IPS-18c (cell line): ENCODE measurements at regions not wholly inside any gene's neighbourhood (a gene's known extent, or its start where the extent isn't known, plus 50 kb on each side); places are given as distances from the start of the nearest gene placed in this dataset.

ENCODE experiments used
- H3K4me3 ChIP-seq: 2 replicates; pipeline ENCODE4 v1.7.0; 2013; ENCODE audit warnings: low read depth, mild to moderate bottlenecking, low read length, moderate library complexity; ENCODE audit not compliant: insufficient read depth
- H3K9me3 ChIP-seq: one replicate; pipeline ENCODE4 v1.6.1; 2013; ENCODE audit warnings: mild to moderate bottlenecking, low read length, moderate library complexity; ENCODE audit not compliant: control insufficient read depth, insufficient read depth

GRCh38 chr21:27448960-27449359 is 482.1 kb upstream of the ADAMTS5 start:
- Histone ChIP-seq H3K9me3 (no peaks in the 10 kb centered on the region), H3K4me3 (no peak overlapping the region)

DNA sequence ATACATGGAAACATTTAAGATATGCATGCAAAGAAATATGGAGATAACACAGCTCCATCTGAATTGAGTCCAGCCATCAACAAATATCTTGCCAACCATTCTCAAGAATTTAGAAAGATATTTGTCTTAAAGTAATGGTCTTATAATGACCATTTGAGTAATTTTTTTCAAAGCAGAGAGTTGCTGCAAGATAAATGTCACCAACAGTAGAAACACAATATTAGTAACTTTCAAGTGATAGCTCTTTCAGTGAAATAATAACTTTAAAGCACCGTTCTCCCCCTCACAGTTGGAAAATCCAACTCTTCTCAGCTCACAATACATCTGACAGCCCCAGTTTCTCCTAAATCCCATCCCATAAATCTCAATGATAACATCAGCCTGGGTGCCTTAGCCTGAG is 481.0 kb upstream of the ADAMTS5 start:
- Histone ChIP-seq H3K4me3 (no peak overlapping the region), H3K9me3 (no peaks in the 10 kb centered on the region)

DNA sequence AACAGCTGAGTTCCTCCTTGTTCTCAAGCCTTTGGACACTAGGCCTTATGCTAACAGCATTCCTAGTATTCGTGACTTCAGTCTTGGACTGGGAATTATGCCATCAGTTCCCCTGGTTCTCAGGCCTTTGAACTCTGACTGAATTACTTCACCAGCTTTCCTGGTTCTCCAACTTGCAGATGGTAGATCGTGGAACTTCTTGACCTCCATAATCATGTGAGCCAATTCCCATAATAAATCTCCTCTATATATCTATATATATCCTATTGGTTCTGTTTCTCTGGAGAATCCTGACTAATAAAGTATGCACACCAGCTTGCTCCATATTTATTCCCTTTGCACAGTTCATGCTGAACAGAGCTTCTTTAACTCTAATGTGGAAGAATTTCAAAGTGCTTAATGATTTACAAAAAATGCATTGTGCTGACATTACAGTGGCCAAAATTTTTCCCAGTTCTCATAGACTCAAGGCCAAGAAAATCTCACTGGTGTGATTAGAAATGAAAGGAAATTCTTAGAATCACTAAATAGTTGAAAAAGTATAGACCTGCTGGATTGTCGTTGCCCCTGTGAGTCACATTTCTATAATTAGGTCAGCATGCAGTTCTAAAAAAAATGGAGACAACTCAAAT is 462.9 kb upstream of the ADAMTS5 start:
- Histone ChIP-seq H3K9me3 (no peaks in the 10 kb centered on the region), H3K4me3 (no peak overlapping the region)

- H3K4me3 ChIP-seq, result no peak overlapping the region
- H3K9me3 ChIP-seq, result peaks cover 2% of the 10 kb centered on the region
Observed at GRCh38 chr21:27426196-27426595, 459.3 kb upstream of the ADAMTS5 start.

GRCh38 chr21:27425574-27425973 is 458.7 kb upstream of the ADAMTS5 start:
- Histone ChIP-seq H3K9me3 (peaks cover 2% of the 10 kb centered on the region), H3K4me3 (no peak overlapping the region)

DNA sequence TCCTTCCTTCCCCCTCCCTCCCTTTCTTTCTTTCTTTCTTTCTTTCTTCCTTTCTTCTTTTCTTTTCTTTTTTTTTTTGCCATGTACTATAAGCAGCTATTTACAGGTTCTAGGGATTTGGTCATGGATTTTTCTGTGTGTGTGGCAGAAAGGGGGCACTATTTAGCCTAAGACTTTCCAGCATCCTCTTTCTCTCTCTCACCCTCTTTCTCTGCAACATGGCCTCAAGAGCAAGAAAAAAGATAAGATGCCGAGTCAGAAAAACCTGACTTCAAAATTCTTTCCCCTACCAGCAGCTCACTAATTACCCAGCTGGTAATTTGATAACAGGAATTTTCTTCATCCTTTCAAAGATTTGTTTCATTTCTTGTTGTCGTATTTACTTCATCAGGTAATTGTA is 458.3 kb upstream of the ADAMTS5 start:
- Histone ChIP-seq H3K4me3 (no peak overlapping the region), H3K9me3 (peaks cover 2% of the 10 kb centered on the region)

DNA sequence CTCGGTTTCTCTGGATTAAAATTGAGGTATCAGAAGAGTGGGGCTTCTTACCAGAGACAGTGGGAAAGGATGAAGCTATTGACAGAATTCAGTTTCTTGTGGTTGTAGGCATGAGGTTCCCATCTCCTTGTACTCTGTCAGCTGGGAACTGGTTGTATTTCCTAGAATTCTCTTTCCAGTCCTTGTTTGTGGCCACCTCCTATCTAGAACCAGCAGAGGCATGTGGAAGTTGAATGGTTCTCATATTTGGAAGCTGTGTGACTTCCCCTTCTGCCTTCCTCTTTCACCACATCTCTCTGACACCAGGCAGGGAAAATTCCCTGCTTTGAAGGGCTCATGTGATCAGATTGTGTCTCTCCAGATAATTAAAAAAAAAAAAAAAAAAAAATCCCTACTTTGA is 457.7 kb upstream of the ADAMTS5 start:
- H3K4me3 ChIP-seq, result no peak overlapping the region
- H3K9me3 ChIP-seq, result peaks cover 2% of the 10 kb centered on the region

DNA sequence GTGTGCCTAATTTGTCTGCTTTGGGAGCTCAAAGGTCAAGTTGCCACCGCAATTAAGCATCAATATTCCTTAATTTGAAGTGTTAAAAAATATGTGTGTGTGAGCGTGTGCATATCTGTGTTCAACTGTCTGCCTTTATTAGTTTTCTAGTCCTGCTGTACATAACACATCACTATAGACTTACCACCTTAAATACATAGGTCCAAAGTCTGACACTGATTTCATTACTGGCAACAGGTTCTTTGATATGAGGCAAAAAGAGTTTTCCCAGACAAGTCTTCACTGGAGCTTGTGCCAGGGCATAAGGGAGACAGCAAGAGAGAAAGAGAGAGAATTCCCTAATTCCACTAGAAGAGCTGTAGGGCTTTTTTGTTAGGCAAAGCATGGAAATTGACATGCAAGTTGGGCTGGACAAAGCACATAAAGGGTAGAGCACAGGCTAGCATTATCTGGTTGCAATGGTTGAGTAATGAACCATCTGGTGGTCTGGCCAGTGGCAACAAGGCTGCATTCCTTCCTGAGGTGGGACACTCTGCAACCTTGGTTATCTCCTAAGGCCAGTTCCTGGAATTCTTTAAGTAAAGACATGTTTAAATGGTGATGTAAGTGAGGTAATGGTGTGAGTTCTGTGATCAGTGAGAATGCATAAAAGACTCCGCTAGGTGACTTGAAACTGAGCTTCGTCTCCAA is 457.2 kb upstream of the ADAMTS5 start:
- Histone ChIP-seq H3K4me3 (no peak overlapping the region), H3K9me3 (peaks cover 2% of the 10 kb centered on the region)

- Histone ChIP-seq H3K9me3 (peaks cover 2% of the 10 kb centered on the region), H3K4me3 (no peak overlapping the region)
Observed at GRCh38 chr21:27423038-27423437, 456.1 kb upstream of the ADAMTS5 start.

GRCh38 chr21:27422435-27422834 is 455.5 kb upstream of the ADAMTS5 start:
- H3K9me3 ChIP-seq, result peaks cover 2% of the 10 kb centered on the region
- no peak overlapping the region for H3K4me3 ChIP-seq

- H3K9me3 ChIP-seq, result peaks cover 2% of the 10 kb centered on the region
- no peak overlapping the region for H3K4me3 ChIP-seq
Observed at GRCh38 chr21:27421654-27422053, 454.8 kb upstream of the ADAMTS5 start.

DNA sequence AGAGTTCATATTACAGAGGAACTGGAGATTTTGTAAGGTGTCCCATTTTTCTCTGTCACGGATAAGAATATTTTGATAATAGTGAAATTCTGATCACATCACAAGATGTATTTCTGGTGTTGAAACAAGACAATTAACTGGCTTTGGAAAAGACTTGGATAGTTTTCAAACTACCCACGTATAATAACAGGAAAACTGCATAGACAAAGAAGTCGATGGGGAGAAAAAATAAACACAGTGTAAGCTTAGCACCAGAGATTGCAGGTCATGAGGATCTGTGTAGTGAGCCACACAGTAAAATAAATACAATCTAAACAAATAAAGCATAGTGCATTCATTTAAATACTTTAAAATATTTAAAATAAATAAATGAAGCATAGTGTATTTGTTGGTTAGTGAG is 452.3 kb upstream of the ADAMTS5 start:
- H3K9me3 ChIP-seq, result peaks cover 2% of the 10 kb centered on the region
- no peak overlapping the region for H3K4me3 ChIP-seq

DNA sequence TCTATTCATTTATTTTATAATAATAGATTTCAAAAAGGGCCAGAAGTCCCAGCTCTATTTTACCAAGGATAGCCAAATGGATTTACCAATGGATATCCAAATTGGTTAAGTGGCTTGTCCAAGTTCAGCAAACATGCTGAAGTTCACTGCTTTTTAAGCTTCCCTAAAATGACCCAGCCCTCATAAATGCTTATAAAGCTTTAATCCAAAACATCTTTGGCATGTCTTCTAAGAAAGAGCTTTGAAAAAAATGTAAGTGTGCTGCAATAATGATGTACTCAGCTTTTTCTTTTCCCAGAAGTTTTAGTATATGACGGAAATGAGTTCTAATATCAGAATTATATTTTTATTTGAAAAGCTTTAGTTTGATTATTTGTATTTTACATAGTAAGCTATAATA is 451.5 kb upstream of the ADAMTS5 start:
- Histone ChIP-seq H3K4me3 (no peak overlapping the region), H3K9me3 (peaks cover 2% of the 10 kb centered on the region)

DNA sequence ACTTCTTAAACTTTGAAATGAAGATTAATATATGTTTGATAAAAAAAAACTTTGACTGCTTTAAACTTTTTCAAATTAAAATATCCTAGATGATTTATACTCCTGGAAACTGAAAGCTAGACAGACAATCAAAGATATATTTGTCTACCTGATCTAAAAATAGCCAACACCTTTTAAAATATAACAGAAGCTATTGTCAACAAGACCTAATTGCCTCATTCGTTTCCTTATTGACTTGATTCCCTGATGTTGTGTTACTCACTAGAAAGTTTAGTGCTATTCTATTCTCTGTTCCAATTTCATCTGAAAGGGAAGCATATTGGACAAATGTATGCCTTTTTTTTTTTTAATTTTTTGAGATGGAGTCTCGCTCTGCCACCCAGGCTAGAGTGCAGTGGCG is 445.6 kb upstream of the ADAMTS5 start:
- H3K9me3 ChIP-seq, result no peaks in the 10 kb centered on the region
- no peak overlapping the region for H3K4me3 ChIP-seq

- H3K9me3 ChIP-seq, result no peaks in the 10 kb centered on the region
- H3K4me3 ChIP-seq, result no peak overlapping the region
Observed at GRCh38 chr21:27408826-27409225, 441.9 kb upstream of the ADAMTS5 start.

DNA sequence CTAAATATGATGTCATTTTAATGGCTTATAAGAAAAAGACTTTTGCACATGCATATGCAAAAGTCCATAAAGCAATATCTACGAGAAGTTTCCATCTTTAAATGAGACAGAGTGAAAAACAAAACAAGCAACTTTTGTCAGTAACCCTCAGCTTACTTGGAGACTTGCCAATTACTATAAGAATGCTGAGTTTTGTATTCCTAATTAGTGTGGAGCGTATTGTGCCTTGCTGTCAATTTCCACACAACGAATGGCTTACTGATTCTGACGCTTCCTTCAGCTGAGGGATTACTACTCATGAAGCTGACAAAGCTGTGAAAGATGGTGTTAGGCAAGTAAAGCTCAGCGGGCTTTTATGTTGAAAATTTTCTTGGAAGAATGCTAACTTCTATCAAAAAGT is 440.4 kb upstream of the ADAMTS5 start:
- H3K4me3 ChIP-seq, result no peak overlapping the region

DNA sequence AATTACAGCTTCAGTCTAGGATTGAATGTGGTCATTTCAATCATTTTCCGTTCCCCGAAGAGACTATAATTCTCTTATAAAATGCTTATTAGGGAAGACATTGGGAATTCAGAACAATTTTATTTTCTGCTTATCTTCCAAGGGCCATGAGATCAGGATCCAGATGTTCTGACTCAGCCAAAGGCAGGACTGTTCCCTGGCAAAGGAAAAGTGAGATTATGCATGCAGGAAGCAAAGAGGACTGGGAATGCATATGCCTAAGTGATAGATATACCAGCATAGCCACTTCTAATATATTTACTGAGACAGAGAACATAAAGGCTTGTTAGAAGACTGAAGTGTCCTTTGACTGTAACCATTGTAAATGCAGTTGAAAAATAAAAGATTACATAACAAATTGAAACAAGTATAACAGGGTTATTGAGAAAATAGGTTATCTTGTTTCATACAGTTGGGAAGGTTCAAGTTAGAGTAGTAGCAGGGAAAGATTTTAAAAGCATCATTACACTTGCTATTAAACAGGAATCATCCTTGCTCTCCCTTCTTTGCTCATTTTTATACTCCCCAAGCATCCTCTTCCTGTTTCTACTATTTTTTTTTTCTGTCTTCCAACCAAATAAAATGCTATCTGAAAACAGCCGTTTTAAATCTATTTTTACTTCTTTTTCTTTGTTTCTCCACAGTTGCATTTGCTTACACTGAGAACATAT is 439.6 kb upstream of the ADAMTS5 start:
- Histone ChIP-seq H3K9me3 (no peaks in the 10 kb centered on the region), H3K4me3 (no peak overlapping the region)

More for the DNA sequence above, 440.4 kb upstream of the ADAMTS5 start:
- H3K9me3 ChIP-seq, result no peaks in the 10 kb centered on the region

GRCh38 chr21:27403011-27403410 is 436.1 kb upstream of the ADAMTS5 start:
- Histone ChIP-seq H3K9me3 (no peaks in the 10 kb centered on the region), H3K4me3 (no peak overlapping the region)
